OCI-LY1 (cell line): ENCODE measurements at regions not wholly inside any gene's neighbourhood (a gene's known extent, or its start where the extent isn't known, plus 50 kb on each side); places are given as distances from the start of the nearest gene placed in this dataset.

ENCODE experiments used
- EZH2 ChIP-seq: fragments of 200-600 bp; sonication (generic), shearing (Covaris generic); IDR thresholded peaks from 2 replicates; pipeline ENCODE4 v1.8.0; 2017; ENCODE audit warnings: borderline replicate concordance, mixed run types, mild to moderate bottlenecking, antibody characterized with exemption, low read length, moderate library complexity, mixed read lengths
- TF ChIP-seq, protein P1 (sequence below): fragments of 200-600 bp; sonication (generic), shearing (Covaris generic); IDR thresholded peaks from 2 replicates; pipeline ENCODE4 v1.5.1; 2017; ENCODE audit warnings: mild to moderate bottlenecking, antibody characterized with exemption, low read length, moderate library complexity, mixed read lengths

DNA sequence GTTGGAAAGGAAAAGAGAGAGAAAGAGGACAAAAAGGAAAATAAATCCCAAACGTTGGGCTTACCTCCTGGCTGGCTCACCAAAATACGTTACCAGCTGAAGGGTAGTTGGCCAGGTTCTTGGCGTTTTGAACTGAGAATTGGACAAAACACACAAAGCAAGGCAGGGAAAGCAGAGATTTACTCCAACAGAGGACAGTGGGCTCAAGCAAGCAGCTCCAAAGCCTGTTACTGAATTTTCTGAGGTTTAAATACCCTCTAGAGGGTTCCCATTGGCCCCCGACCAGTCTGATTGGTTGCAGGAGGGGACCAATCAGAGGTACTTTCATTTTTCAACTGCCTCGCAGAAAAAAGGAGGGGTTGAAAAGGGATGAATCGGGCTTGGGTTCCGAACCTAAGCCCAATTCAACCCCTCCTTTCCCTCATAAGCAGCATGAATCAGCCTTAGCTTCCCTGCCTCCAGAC is 55.6 kb upstream of the ALOX12 start:
- TF ChIP-seq, protein P1, sequence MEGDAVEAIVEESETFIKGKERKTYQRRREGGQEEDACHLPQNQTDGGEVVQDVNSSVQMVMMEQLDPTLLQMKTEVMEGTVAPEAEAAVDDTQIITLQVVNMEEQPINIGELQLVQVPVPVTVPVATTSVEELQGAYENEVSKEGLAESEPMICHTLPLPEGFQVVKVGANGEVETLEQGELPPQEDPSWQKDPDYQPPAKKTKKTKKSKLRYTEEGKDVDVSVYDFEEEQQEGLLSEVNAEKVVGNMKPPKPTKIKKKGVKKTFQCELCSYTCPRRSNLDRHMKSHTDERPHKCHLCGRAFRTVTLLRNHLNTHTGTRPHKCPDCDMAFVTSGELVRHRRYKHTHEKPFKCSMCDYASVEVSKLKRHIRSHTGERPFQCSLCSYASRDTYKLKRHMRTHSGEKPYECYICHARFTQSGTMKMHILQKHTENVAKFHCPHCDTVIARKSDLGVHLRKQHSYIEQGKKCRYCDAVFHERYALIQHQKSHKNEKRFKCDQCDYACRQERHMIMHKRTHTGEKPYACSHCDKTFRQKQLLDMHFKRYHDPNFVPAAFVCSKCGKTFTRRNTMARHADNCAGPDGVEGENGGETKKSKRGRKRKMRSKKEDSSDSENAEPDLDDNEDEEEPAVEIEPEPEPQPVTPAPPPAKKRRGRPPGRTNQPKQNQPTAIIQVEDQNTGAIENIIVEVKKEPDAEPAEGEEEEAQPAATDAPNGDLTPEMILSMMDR, result no peak
- no peak for TF ChIP-seq EZH2
